Hepatocyte (in vitro differentiated cells): ENCODE measurements at regions not wholly inside any gene's neighbourhood (a gene's known extent, or its start where the extent isn't known, plus 50 kb on each side); places are given as distances from the start of the nearest gene placed in this dataset.
"Not testable (repeated sequence)": the region's sequence is repeated elsewhere in the genome, so short reads cannot be mapped to it uniquely, and the experiment has no call there.

Source experiments
- DNase-seq: peaks from one replicate; pipeline ENCODE4 v3.0.0-alpha.2; 2016; ENCODE audit warnings: low spot score
- H2AFZ ChIP-seq: fragments of 200-600 bp; sonication (generic); 2 replicates; pipeline ENCODE4 v1.6.0; 2016; ENCODE audit warnings: antibody characterized with exemption, mild to moderate bottlenecking
- H3K27ac ChIP-seq: fragments of 200-600 bp; sonication (generic); 2 replicates; pipeline ENCODE4 v1.5.1; 2016; ENCODE audit warnings: mild to moderate bottlenecking
- H3K27me3 ChIP-seq: fragments of 200-600 bp; sonication (generic); 2 replicates; pipeline ENCODE4 v1.6.1; 2016
- H3K36me3 ChIP-seq: fragments of 200-600 bp; sonication (generic); replicated peaks from 2 replicates; pipeline ENCODE4 v1.5.1; 2016; ENCODE audit warnings: low read depth; ENCODE audit not compliant: insufficient read depth
- H3K4me1 ChIP-seq: fragments of 200-600 bp; sonication (generic); 2 replicates; pipeline ENCODE4 v1.5.1; 2016; ENCODE audit warnings: mild to moderate bottlenecking, moderate library complexity; ENCODE audit not compliant: insufficient read depth
- H3K4me2 ChIP-seq: fragments of 200-600 bp; sonication (generic); 2 replicates; pipeline ENCODE4 v1.6.0; 2016
- H3K4me3 ChIP-seq: fragments of 200-600 bp; sonication (generic); 2 replicates; pipeline ENCODE4 v1.5.1; 2016; ENCODE audit warnings: mild to moderate bottlenecking
- H3K79me2 ChIP-seq: fragments of 200-600 bp; sonication (generic); 2 replicates; pipeline ENCODE4 v1.6.0; 2017; ENCODE audit warnings: mild to moderate bottlenecking
- H3K9me2 ChIP-seq: fragments of 200-600 bp; sonication (generic); replicated peaks from 2 replicates; pipeline ENCODE4 v1.6.0; 2017; ENCODE audit warnings: mild to moderate bottlenecking; ENCODE audit not compliant: insufficient read depth
- H3K9me3 ChIP-seq: fragments of 200-600 bp; sonication (generic); 2 replicates; pipeline ENCODE4 v1.5.1; 2016; ENCODE audit warnings: low read depth, mild to moderate bottlenecking
- H4K20me1 ChIP-seq: fragments of 200-600 bp; sonication (generic); 2 replicates; pipeline ENCODE4 v1.6.0; 2016; ENCODE audit warnings: mild to moderate bottlenecking; ENCODE audit not compliant: insufficient read depth, poor library complexity, severe bottlenecking
- CTCF ChIP-seq: fragments of 200-600 bp; sonication (generic); IDR thresholded peaks from 2 replicates; pipeline ENCODE4 v1.5.1; 2016; ENCODE audit warnings: antibody characterized with exemption, mild to moderate bottlenecking; ENCODE audit not compliant: poor library complexity
- EZH2 ChIP-seq: fragments of 200-600 bp; sonication (generic); IDR thresholded peaks from 2 replicates; pipeline ENCODE4 v1.6.1; 2016; ENCODE audit warnings: antibody characterized with exemption, mild to moderate bottlenecking, borderline replicate concordance
- EZH2phosphoT487 ChIP-seq: fragments of 200-600 bp; sonication (generic); IDR thresholded peaks from one replicate; pipeline ENCODE4 v1.6.1; 2018; ENCODE audit warnings: antibody characterized with exemption, mild to moderate bottlenecking, low read depth, moderate library complexity; ENCODE audit not compliant: unreplicated experiment, severe bottlenecking
- WGBS: methylation state at CpG from one replicate; pipeline ENCODE4 v1.1.6; 2016; ENCODE audit warnings: low lambda C conversion rate; ENCODE audit errors: missing lambda C conversion rate; 5-methylcytosine and 5-hydroxymethylcytosine counted together

GRCh38 chr15:24394303-24394702 is 281.3 kb upstream of the NPAP1 start:
- H3K27ac ChIP-seq = no peak overlapping the region
- no peaks in the 10 kb centered on the region for H3K36me3 ChIP-seq
- H4K20me1 ChIP-seq = no peaks in the 10 kb centered on the region
- H3K9me2 ChIP-seq = no peaks in the 10 kb centered on the region
- DNase-seq = no peak
- TF ChIP-seq EZH2 (no peak), CTCF (no peak), EZH2phosphoT487 (no peak)
- H3K4me2 ChIP-seq = no peak overlapping the region
- no peaks in the 10 kb centered on the region for H3K27me3 ChIP-seq
- H3K9me3 ChIP-seq = no peaks in the 10 kb centered on the region
- H2AFZ ChIP-seq = no peak overlapping the region
- no peaks in the 10 kb centered on the region for H3K4me1 ChIP-seq
- WGBS = 82% methylated on average over 1 of the region's 1 CpG
- no peaks in the 10 kb centered on the region for H3K79me2 ChIP-seq
- no peak overlapping the region for H3K4me3 ChIP-seq

- H3K4me3 ChIP-seq, H3K9me2 ChIP-seq, DNase-seq, H2AFZ ChIP-seq, H3K27ac ChIP-seq, H3K4me1 ChIP-seq, H3K36me3 ChIP-seq, H3K4me2 ChIP-seq, H3K27me3 ChIP-seq, H4K20me1 ChIP-seq, H3K9me3 ChIP-seq, H3K79me2 ChIP-seq: not testable (repeated sequence)
- WGBS = 29% methylated on average over 1 of the region's 1 CpG
These were observed 262.9 kb upstream of the NPAP1 start for GRCh38 chr15:24412649-24413048.

GRCh38 chr15:24426286-24427054 is 249.1 kb upstream of the NPAP1 start:
- WGBS = 73% methylated on average over 11 of the region's 20 CpGs
- H3K27ac ChIP-seq, H3K36me3 ChIP-seq, H3K27me3 ChIP-seq, H3K4me1 ChIP-seq, H3K79me2 ChIP-seq, H3K4me3 ChIP-seq, H2AFZ ChIP-seq, DNase-seq, H4K20me1 ChIP-seq, H3K9me3 ChIP-seq, H3K9me2 ChIP-seq: not testable (repeated sequence)
- peak overlapping the region; percentile 46 for H3K4me2 ChIP-seq

- H3K4me1 ChIP-seq, H3K4me3 ChIP-seq, H3K9me2 ChIP-seq, H2AFZ ChIP-seq, H4K20me1 ChIP-seq, H3K36me3 ChIP-seq, H3K9me3 ChIP-seq, H3K27me3 ChIP-seq, H3K79me2 ChIP-seq, H3K27ac ChIP-seq, DNase-seq: not testable (repeated sequence)
- peak overlapping the region; percentile 46 for H3K4me2 ChIP-seq
- WGBS = 33% methylated on average over 13 of the region's 26 CpGs
These were observed 248.5 kb upstream of the NPAP1 start for GRCh38 chr15:24427055-24427400.

GRCh38 chr15:24435075-24435820 is 240.3 kb upstream of the NPAP1 start:
- not testable (repeated sequence) for H3K79me2 ChIP-seq, H4K20me1 ChIP-seq, H3K9me2 ChIP-seq, H3K4me1 ChIP-seq, H2AFZ ChIP-seq, H3K27ac ChIP-seq, H3K9me3 ChIP-seq, H3K36me3 ChIP-seq, H3K27me3 ChIP-seq, H3K4me2 ChIP-seq, H3K4me3 ChIP-seq, DNase-seq
- 60% methylated on average over 2 of the region's 2 CpGs for WGBS

- H3K27ac ChIP-seq, H2AFZ ChIP-seq, H3K36me3 ChIP-seq, H3K27me3 ChIP-seq, H3K4me1 ChIP-seq, H3K4me3 ChIP-seq, H3K9me2 ChIP-seq, H3K79me2 ChIP-seq, H3K4me2 ChIP-seq, DNase-seq, H4K20me1 ChIP-seq, H3K9me3 ChIP-seq: not testable (repeated sequence)
- 40% methylated on average over 4 of the region's 5 CpGs for WGBS
These were observed 238.3 kb upstream of the NPAP1 start for GRCh38 chr15:24437270-24437669.

GRCh38 chr15:24437735-24438134 is 237.8 kb upstream of the NPAP1 start:
- not testable (repeated sequence) for H4K20me1 ChIP-seq, H3K36me3 ChIP-seq, H3K4me1 ChIP-seq, H3K79me2 ChIP-seq, H3K27me3 ChIP-seq, H3K4me2 ChIP-seq, H3K9me3 ChIP-seq, H3K4me3 ChIP-seq, H3K27ac ChIP-seq, DNase-seq, H2AFZ ChIP-seq, H3K9me2 ChIP-seq
- 42% methylated on average over 1 of the region's 1 CpG for WGBS
